HCT116 (cell line): ENCODE measurements at regions not wholly inside any gene's neighbourhood (a gene's known extent, or its start where the extent isn't known, plus 50 kb on each side); places are given as distances from the start of the nearest gene placed in this dataset.

Experiments used
- EZH2 ChIP-seq: fragments of 200-600 bp; sonication (generic); IDR thresholded peaks from 2 replicates; pipeline ENCODE4 v1.6.1; 2017; ENCODE audit warnings: antibody characterized with exemption, mixed run types
- EZH2phosphoT487 ChIP-seq: fragments of 200-600 bp; IDR thresholded peaks from 2 replicates; pipeline ENCODE4 v1.6.1; 2018; ENCODE audit warnings: antibody characterized with exemption, borderline replicate concordance
- POLR2A ChIP-seq: IDR thresholded peaks from 2 replicates; pipeline ENCODE4 v1.7.0; 2011; ENCODE audit warnings: borderline replicate concordance; ENCODE audit not compliant: insufficient read depth, insufficient read length; ENCODE audit errors: extremely low read depth
- POLR2AphosphoS5 ChIP-seq: IDR thresholded peaks from 2 replicates; pipeline ENCODE4 v1.6.1; 2011; ENCODE audit warnings: mild to moderate bottlenecking, low read depth, low read length, moderate library complexity
- TF ChIP-seq, protein P1 (sequence below), 3 experiments: fragments of 200-600 bp in 1 of 3; sonication (generic) in 1 of 3; IDR thresholded peaks in 2 of 3; conservative IDR thresholded peaks in 1 of 3; 2 replicates each; pipeline ENCODE4 v1.5.1; 2012 to 2017; ENCODE audit warnings: low read depth in 2 of 3, low read length in 2 of 3, antibody characterized with exemption in 1 of 3, borderline replicate concordance in 1 of 3, control low read depth in 1 of 3, mild to moderate bottlenecking in 1 of 3, mixed read lengths in 1 of 3, mixed run types in 1 of 3, moderate library complexity in 1 of 3; ENCODE audit not compliant: insufficient read depth in 1 of 3
- TF ChIP-seq, protein P2 (sequence below): IDR thresholded peaks from 2 replicates; pipeline ENCODE4 v1.6.1; 2012; ENCODE audit warnings: low read depth
- TF ChIP-seq, protein P3 (sequence below): IDR thresholded peaks from 2 replicates; pipeline ENCODE4 v1.6.1; 2012

DNA sequence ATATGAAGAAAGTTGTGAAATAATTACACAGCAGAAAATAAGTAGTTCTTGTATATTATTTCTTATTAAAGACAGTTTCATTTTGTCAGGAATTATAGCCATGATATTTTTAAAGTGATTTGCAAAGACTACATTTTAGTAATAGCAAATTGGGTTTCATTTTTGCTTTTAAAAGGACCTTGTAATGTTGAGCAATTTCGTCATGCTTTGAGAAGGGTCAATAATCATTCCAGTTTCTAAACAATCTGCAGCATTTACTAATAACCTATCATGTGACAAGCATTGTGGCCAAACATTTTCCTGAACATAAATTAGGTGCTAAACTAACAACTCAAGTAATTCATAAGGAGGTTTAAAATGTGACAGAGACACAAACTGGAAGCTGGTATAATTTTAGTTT is 214.4 kb upstream of the CBLB start:
- TF ChIP-seq POLR2A (no peak), POLR2AphosphoS5 (no peak), EZH2 (no peak), EZH2phosphoT487 (no peak)
- TF ChIP-seq, protein P1, sequence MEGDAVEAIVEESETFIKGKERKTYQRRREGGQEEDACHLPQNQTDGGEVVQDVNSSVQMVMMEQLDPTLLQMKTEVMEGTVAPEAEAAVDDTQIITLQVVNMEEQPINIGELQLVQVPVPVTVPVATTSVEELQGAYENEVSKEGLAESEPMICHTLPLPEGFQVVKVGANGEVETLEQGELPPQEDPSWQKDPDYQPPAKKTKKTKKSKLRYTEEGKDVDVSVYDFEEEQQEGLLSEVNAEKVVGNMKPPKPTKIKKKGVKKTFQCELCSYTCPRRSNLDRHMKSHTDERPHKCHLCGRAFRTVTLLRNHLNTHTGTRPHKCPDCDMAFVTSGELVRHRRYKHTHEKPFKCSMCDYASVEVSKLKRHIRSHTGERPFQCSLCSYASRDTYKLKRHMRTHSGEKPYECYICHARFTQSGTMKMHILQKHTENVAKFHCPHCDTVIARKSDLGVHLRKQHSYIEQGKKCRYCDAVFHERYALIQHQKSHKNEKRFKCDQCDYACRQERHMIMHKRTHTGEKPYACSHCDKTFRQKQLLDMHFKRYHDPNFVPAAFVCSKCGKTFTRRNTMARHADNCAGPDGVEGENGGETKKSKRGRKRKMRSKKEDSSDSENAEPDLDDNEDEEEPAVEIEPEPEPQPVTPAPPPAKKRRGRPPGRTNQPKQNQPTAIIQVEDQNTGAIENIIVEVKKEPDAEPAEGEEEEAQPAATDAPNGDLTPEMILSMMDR (IDR thresholded peaks at IDR 0.05 in 2 of 3, conservative IDR thresholded peaks at IDR 0.05 in 1 of 3; ENCODE audit: borderline replicate concordance in 1 of 3, insufficient read depth in 1 of 3, low read depth in 2 of 3, low read length in 2 of 3) = no peak
- TF ChIP-seq, protein P2, sequence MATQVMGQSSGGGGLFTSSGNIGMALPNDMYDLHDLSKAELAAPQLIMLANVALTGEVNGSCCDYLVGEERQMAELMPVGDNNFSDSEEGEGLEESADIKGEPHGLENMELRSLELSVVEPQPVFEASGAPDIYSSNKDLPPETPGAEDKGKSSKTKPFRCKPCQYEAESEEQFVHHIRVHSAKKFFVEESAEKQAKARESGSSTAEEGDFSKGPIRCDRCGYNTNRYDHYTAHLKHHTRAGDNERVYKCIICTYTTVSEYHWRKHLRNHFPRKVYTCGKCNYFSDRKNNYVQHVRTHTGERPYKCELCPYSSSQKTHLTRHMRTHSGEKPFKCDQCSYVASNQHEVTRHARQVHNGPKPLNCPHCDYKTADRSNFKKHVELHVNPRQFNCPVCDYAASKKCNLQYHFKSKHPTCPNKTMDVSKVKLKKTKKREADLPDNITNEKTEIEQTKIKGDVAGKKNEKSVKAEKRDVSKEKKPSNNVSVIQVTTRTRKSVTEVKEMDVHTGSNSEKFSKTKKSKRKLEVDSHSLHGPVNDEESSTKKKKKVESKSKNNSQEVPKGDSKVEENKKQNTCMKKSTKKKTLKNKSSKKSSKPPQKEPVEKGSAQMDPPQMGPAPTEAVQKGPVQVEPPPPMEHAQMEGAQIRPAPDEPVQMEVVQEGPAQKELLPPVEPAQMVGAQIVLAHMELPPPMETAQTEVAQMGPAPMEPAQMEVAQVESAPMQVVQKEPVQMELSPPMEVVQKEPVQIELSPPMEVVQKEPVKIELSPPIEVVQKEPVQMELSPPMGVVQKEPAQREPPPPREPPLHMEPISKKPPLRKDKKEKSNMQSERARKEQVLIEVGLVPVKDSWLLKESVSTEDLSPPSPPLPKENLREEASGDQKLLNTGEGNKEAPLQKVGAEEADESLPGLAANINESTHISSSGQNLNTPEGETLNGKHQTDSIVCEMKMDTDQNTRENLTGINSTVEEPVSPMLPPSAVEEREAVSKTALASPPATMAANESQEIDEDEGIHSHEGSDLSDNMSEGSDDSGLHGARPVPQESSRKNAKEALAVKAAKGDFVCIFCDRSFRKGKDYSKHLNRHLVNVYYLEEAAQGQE = no peak
- TF ChIP-seq, protein P3, sequence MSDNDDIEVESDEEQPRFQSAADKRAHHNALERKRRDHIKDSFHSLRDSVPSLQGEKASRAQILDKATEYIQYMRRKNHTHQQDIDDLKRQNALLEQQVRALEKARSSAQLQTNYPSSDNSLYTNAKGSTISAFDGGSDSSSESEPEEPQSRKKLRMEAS = no peak
